Natural killer cell (primary cell): ENCODE measurements at regions not wholly inside any gene's neighbourhood (a gene's known extent, or its start where the extent isn't known, plus 50 kb on each side); places are given as distances from the start of the nearest gene placed in this dataset.

Source experiments
- ATAC-seq, 3 donors: fragments of 150-1000 bp in 2 of 3; fragments of 200-7000 bp in 1 of 3; cut with Tn5 transposase; 1 replicate in 1 of 3; 2 replicates in 2 of 3; pipeline ENCODE4 v1.10.0; 2021; ENCODE audit warnings: mild to moderate bottlenecking in 2 of 3, moderate library complexity in 2 of 3
- DNase-seq, 2 donors: peaks; one replicate each; pipeline versions ENCODE4 v3.0.0 to v3.0.0-alpha.2; 2013 to 2021; ENCODE audit warnings: mixed read lengths in 1 of 2
- H3K27ac ChIP-seq: one replicate; pipeline ENCODE4 v1.5.1; 2013; ENCODE audit warnings: mild to moderate bottlenecking, low read length
- H3K27me3 ChIP-seq: one replicate; pipeline ENCODE4 v1.6.1; 2013; ENCODE audit warnings: low read length; ENCODE audit not compliant: control insufficient read depth, insufficient read depth
- H3K36me3 ChIP-seq: one replicate; pipeline ENCODE4 v1.6.1; 2013; ENCODE audit warnings: low read length; ENCODE audit not compliant: control insufficient read depth, insufficient read depth
- H3K4me1 ChIP-seq: one replicate; pipeline ENCODE4 v1.6.1; 2013; ENCODE audit warnings: low read length; ENCODE audit not compliant: control insufficient read depth, insufficient read depth
- H3K4me3 ChIP-seq: one replicate; pipeline ENCODE4 v1.5.1; 2013; ENCODE audit warnings: low read length
- H3K9me3 ChIP-seq: one replicate; pipeline ENCODE4 v1.6.1; 2013; ENCODE audit warnings: low read length; ENCODE audit not compliant: control insufficient read depth, insufficient read depth
- H3K27ac Mint-ChIP-seq, 2 donors: one replicate each; pipeline ENCODE4 v1.8.0; 2022; ENCODE audit warnings: mild to moderate bottlenecking in 2 of 2, mixed read lengths in 2 of 2, moderate library complexity in 1 of 2
- H3K27me3 Mint-ChIP-seq, 2 donors: one replicate each; pipeline ENCODE4 v1.8.0; 2022; ENCODE audit warnings: low read depth in 2 of 2, mixed read lengths in 2 of 2
- H3K36me3 Mint-ChIP-seq: one replicate; pipeline ENCODE4 v1.8.0; 2022; ENCODE audit warnings: mixed read lengths
- H3K4me1 Mint-ChIP-seq, 2 donors: one replicate each; pipeline ENCODE4 v1.8.0; 2022; ENCODE audit warnings: mixed read lengths in 2 of 2
- H3K4me3 Mint-ChIP-seq: one replicate; pipeline ENCODE4 v1.8.0; 2022; ENCODE audit warnings: mild to moderate bottlenecking, moderate library complexity, mixed read lengths
- H3K9me3 Mint-ChIP-seq, 2 donors: one replicate each; pipeline ENCODE4 v1.8.0; 2022; ENCODE audit warnings: mixed read lengths in 2 of 2
- WGBS: methylation state at CpG from one replicate; pipeline ENCODE4 v1.1.7; 2013; ENCODE audit warnings: missing lambda C conversion rate; ENCODE audit not compliant: insufficient coverage; 5-methylcytosine and 5-hydroxymethylcytosine counted together
- intact Hi-C: fragments of 100-400 bp; cut with micrococcal nuclease; formaldehyde crosslinking; loops from one replicate; pipeline ENCODE4 v1.14.2; 2022
- TF ChIP-seq, protein P1 (sequence below): fragments of 200-600 bp; IDR thresholded peaks from one replicate; pipeline ENCODE4 v1.8.0; 2022; ENCODE audit warnings: antibody characterized with exemption

- Histone ChIP-seq H3K4me1 (no peaks in the 10 kb centered on the region), H3K9me3 (no peaks in the 10 kb centered on the region), H3K36me3 (no peaks in the 10 kb centered on the region), H3K27ac (no peak overlapping the region), H3K4me3 (no peak overlapping the region), H3K27me3 (no peaks in the 10 kb centered on the region)
- peaks cover 2 to 5% of the 10 kb centered on the region in 2 donors for H3K9me3 Mint-ChIP-seq
- TF ChIP-seq, protein P1, sequence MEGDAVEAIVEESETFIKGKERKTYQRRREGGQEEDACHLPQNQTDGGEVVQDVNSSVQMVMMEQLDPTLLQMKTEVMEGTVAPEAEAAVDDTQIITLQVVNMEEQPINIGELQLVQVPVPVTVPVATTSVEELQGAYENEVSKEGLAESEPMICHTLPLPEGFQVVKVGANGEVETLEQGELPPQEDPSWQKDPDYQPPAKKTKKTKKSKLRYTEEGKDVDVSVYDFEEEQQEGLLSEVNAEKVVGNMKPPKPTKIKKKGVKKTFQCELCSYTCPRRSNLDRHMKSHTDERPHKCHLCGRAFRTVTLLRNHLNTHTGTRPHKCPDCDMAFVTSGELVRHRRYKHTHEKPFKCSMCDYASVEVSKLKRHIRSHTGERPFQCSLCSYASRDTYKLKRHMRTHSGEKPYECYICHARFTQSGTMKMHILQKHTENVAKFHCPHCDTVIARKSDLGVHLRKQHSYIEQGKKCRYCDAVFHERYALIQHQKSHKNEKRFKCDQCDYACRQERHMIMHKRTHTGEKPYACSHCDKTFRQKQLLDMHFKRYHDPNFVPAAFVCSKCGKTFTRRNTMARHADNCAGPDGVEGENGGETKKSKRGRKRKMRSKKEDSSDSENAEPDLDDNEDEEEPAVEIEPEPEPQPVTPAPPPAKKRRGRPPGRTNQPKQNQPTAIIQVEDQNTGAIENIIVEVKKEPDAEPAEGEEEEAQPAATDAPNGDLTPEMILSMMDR: no peak
- 100% methylated on average over 2 of the region's 5 CpGs for WGBS
- H3K4me1 Mint-ChIP-seq: peaks cover 6 to 11% of the 10 kb centered on the region in 2 donors
- peaks cover 12% of the 10 kb centered on the region for H3K36me3 Mint-ChIP-seq
- intact Hi-C loops: no loop called here
- ATAC-seq (no peak), DNase-seq (no peak)
- H3K27ac Mint-ChIP-seq: no peak overlapping the region
- no peak overlapping the region for H3K4me3 Mint-ChIP-seq
- peaks cover 9 to 31% of the 10 kb centered on the region in 2 donors for H3K27me3 Mint-ChIP-seq
Observed at GRCh38 chr16:82567175-82567574, 59.6 kb upstream of the CDH13 start.

GRCh38 chr16:82563401-82563800 lies 63.4 kb upstream of the CDH13 start:
- Histone ChIP-seq H3K4me3 (no peak overlapping the region), H3K4me1 (no peaks in the 10 kb centered on the region), H3K9me3 (no peaks in the 10 kb centered on the region), H3K27me3 (no peaks in the 10 kb centered on the region), H3K27ac (no peak overlapping the region), H3K36me3 (no peaks in the 10 kb centered on the region)
- Mint-ChIP-seq H3K36me3 (peaks cover 12% of the 10 kb centered on the region), H3K4me1 (peaks cover 8 to 13% of the 10 kb centered on the region in 2 donors), H3K27ac (no peak overlapping the region), H3K9me3 (peaks cover 0 to 2% of the 10 kb centered on the region in 2 donors), H3K27me3 (peaks cover 2 to 7% of the 10 kb centered on the region in 2 donors), H3K4me3 (no peak overlapping the region)
- DNase-seq: no peak
- WGBS: 87% methylated on average over 1 of the region's 3 CpGs
- intact Hi-C loops: no loop called here
- TF ChIP-seq, protein P1: no peak
- ATAC-seq: no peak

- peaks cover 4 to 7% of the 10 kb centered on the region in 2 donors for H3K27me3 Mint-ChIP-seq
- Histone ChIP-seq H3K36me3 (no peaks in the 10 kb centered on the region), H3K27ac (no peak overlapping the region), H3K27me3 (no peaks in the 10 kb centered on the region), H3K4me3 (no peak overlapping the region), H3K9me3 (no peaks in the 10 kb centered on the region), H3K4me1 (no peaks in the 10 kb centered on the region)
- no peak for DNase-seq
- peak in 1 of 3 donors; percentile 32 for ATAC-seq
- peak overlapping the region; percentile 23 to 56 for H3K27ac Mint-ChIP-seq
- H3K4me1 Mint-ChIP-seq: peaks cover 8 to 13% of the 10 kb centered on the region in 2 donors
- WGBS: 82% methylated on average over 2 of the region's 4 CpGs
- H3K9me3 Mint-ChIP-seq: peaks cover 0 to 2% of the 10 kb centered on the region in 2 donors
- TF ChIP-seq, protein P1: no peak
- peaks cover 12% of the 10 kb centered on the region for H3K36me3 Mint-ChIP-seq
- H3K4me3 Mint-ChIP-seq: no peak overlapping the region
- intact Hi-C loops: no loop called here
Observed at GRCh38 chr16:82562183-82562683, 64.5 kb upstream of the CDH13 start.

- H3K4me1 Mint-ChIP-seq: peaks cover 8 to 9% of the 10 kb centered on the region in 2 donors
- WGBS: 78% methylated on average over 6 of the region's 7 CpGs
- intact Hi-C loops: no loop called here
- H3K36me3 Mint-ChIP-seq: peaks cover 12% of the 10 kb centered on the region
- H3K27ac Mint-ChIP-seq: no peak overlapping the region
- ATAC-seq: no peak
- H3K27me3 ChIP-seq: no peaks in the 10 kb centered on the region
- H3K27ac ChIP-seq: no peak overlapping the region
- H3K4me3 ChIP-seq: no peak overlapping the region
- TF ChIP-seq, protein P1: no peak
- H3K9me3 ChIP-seq: no peaks in the 10 kb centered on the region
- H3K4me1 ChIP-seq: no peaks in the 10 kb centered on the region
- DNase-seq: no peak
- H3K27me3 Mint-ChIP-seq: peaks cover 6 to 7% of the 10 kb centered on the region in 2 donors
- no peaks in the 10 kb centered on the region for H3K36me3 ChIP-seq
- no peak overlapping the region for H3K4me3 Mint-ChIP-seq
- peaks cover 0 to 2% of the 10 kb centered on the region in 2 donors for H3K9me3 Mint-ChIP-seq
Observed at GRCh38 chr16:82560805-82561325, 65.9 kb upstream of the CDH13 start.
